ENCODE measurements at regions not wholly inside any gene's neighbourhood (a gene's known extent, or its start where the extent isn't known, plus 50 kb on each side); places are given as distances from the start of the nearest gene placed in this dataset.
"Not testable (repeated sequence)": the region's sequence is repeated elsewhere in the genome, so short reads cannot be mapped to it uniquely, and the experiment has no call there.

DNA sequence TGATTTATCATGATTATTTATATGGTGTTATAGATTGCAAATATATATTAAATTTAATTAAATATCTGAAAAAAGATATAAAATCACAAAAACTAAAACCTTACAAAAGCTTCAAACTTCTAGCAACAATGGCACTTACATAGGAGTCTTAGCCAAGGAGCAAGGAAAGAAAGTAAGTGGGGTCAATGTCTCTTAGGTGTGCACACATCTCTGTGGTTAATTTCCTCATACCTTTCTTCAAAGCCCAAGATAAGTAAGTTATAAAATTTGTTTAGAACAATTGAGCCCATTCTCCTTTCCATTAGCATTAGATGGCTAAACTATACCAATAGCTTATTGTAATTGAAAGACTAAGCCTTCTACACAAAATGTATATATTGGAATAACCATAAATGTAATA lies 161.6 kb upstream of the PDE4D start:
- no peak for ATAC-seq

DNA sequence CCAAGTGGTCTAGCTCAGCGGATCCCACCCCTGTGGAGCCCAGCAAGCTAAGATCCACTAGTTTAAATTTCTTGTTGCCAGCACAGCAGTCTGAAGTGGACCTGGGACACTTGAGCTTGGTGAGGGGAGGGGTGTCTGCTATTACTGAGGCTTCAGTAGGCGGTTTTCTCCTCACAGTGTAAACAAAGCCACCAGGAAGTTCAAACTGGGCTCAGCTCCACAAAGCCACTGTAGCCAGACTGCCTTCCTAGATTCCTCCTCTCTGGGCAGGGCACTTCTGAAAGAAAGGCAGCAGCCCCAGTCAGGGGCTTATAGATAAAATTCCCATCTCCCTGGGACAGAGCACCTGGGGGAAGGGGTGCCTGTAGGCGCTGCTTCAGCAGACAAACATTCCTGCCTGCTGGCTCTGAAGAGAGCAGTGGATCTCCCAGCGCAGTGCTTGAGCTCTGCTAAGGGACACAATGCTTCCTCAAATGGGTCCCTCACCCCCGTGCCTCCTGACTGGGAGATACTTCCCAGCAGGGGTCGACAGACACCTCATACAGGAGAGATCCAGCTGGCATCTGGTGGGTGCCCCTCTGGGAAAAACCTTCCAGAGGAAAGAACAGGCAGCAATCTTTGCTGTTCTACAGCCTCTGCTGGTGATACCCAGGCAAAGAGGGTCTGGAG lies 148.6 kb upstream of the PDE4D start:
- H3K36me3 Mint-ChIP-seq; DNase-seq; H3K27me3 Mint-ChIP-seq; H3K4me1 Mint-ChIP-seq; H3K9me3 Mint-ChIP-seq (ENCODE audit: low read depth); ATAC-seq; CTCF ChIA-PET; H3K27ac Mint-ChIP-seq; H3K4me3 Mint-ChIP-seq: not testable (repeated sequence)

More for the DNA sequence above, 161.6 kb upstream of the PDE4D start:
- Mint-ChIP-seq H3K9me3 (ENCODE audit: low read depth) (peaks cover 2% of the 10 kb centered on the region), H3K36me3 (no peaks in the 10 kb centered on the region), H3K4me1 (no peaks in the 10 kb centered on the region), H3K27ac (no peak overlapping the region), H3K27me3 (no peaks in the 10 kb centered on the region), H3K4me3 (no peak overlapping the region)
- CTCF ChIA-PET: no interaction called here
- DNase-seq: no peak

DNA sequence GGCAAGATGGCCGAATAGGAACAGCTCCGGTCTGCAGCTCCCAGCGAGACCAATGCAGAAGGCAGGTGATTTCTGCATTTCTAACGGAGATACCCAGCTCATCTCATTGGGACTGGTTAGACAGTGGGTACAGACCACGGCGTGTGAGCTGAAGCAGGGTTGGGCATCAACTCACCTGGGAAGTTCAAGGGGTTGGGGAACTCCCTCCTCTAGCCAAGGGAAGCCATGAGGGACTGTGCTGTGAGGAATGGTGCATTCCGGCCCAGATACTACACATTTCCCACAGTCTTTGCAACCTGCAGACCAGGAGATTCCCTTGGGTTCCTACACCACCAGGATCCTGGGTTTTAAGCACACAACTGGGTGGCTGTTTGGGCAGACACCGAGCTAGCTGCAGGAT lies 148.0 kb upstream of the PDE4D start:
- H3K27me3 Mint-ChIP-seq; ATAC-seq; H3K36me3 Mint-ChIP-seq; CTCF ChIA-PET; H3K27ac Mint-ChIP-seq; H3K9me3 Mint-ChIP-seq (ENCODE audit: low read depth); H3K4me3 Mint-ChIP-seq; DNase-seq; H3K4me1 Mint-ChIP-seq: not testable (repeated sequence)

DNA sequence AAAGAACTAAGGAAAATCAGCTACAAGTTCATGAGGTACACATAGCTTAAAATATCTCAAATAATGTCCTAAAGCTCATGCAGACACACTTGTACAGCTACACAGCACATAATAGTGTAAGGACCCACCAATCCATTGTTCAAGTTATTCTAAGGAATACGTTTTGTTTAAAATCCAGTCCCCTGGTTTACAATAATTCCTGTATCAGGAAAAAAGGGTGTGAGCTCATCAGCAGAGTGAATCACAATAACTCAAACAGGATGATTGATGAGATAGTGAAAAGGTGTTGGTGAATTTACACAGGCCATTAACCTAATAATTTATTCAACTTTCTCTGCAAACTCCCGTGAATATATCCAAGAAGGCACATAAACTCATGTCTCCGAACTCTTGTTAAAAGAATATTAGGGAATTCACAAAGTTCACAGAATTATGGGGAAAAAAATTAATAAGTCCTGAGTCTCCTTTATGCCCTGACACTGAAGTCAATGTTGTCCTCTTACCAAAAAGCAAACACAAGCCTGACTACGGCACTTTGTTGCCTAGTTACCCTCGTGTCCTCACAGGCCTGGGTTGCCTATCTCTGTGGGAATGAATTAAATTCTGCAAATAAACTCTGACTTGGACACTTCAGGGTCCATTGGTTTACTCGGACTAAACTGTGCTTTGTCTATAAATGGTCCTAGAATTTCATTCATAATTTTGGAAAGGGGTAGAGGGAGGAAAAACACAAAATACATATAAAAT lies 142.8 kb upstream of the PDE4D start:
- H3K4me3 Mint-ChIP-seq: no peak overlapping the region
- H3K36me3 Mint-ChIP-seq: no peaks in the 10 kb centered on the region
- no peaks in the 10 kb centered on the region for H3K4me1 Mint-ChIP-seq
- H3K27ac Mint-ChIP-seq: no peak overlapping the region
- DNase-seq (no peak), ATAC-seq (no peak)
- H3K9me3 Mint-ChIP-seq (ENCODE audit: low read depth): peaks cover 3% of the 10 kb centered on the region
- CTCF ChIA-PET: no interaction called here
- H3K27me3 Mint-ChIP-seq: no peaks in the 10 kb centered on the region

DNA sequence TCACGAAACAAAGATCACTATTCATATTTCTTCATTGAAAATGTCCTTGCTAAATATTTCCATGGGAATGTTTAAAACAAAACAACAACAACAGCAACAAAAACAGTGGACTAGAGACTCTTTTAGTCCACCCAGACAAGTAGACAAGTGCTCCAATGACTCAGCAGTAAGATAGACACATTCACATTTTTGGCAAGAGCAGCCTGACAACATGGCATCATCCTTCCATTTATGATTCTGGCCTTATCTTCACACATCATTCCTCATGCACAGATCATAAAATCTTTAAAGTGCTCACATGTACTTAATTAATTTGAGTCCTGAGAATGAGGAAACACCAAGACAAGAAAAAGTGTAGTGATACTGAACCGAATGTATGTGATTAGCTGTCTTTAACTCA lies 132.6 kb upstream of the PDE4D start:
- no peak for ATAC-seq
- no peak for DNase-seq
- no peaks in the 10 kb centered on the region for H3K36me3 Mint-ChIP-seq
- H3K27me3 Mint-ChIP-seq: no peaks in the 10 kb centered on the region
- H3K27ac Mint-ChIP-seq: no peak overlapping the region
- CTCF ChIA-PET: no interaction called here
- peaks cover 2% of the 10 kb centered on the region for H3K9me3 Mint-ChIP-seq (ENCODE audit: low read depth)
- H3K4me1 Mint-ChIP-seq: no peaks in the 10 kb centered on the region
- H3K4me3 Mint-ChIP-seq: no peak overlapping the region

DNA sequence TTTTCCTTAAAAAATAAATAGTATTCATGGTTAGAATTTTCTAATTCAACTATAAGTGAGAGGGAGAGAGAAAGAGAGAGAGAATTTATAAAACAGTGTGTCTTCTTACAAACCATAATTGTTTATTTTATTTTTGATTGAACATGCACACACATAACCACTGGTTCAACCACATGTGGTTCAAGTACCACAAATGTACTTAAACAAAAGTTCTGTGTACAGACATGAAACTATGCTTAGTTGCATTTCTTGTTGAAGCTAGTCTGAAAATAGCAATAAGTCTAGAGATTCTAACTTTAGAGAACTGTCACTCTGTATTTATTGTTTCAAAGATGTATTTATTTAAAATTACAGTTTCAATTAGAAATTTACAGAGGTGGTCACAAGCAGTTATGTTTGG lies 130.6 kb upstream of the PDE4D start:
- CTCF ChIA-PET: no interaction called here
- Mint-ChIP-seq H3K36me3 (no peaks in the 10 kb centered on the region), H3K27me3 (no peaks in the 10 kb centered on the region), H3K4me1 (no peaks in the 10 kb centered on the region), H3K27ac (no peak overlapping the region), H3K9me3 (ENCODE audit: low read depth) (peaks cover 2% of the 10 kb centered on the region), H3K4me3 (no peak overlapping the region)
- DNase-seq (no peak), ATAC-seq (no peak)

DNA sequence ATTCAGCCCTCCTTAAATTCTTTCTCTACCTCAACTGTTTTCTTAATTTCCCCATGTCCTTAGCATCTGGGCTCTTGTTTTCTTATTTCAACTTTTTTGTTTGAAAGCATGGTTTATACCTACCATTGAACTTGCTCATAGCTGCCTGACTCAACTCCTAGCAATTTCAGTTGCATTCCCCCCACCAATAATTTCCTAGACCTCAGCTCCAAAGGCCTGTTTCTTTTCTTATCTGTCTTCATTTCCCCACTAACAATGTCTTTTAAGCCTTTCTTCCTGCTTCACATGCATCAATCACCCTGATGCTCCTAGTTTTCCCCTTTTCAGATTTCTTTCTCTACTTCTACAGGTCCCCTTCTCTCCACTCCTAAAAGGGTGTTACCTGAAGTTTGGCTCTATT lies 129.7 kb upstream of the PDE4D start:
- Mint-ChIP-seq H3K4me1 (no peaks in the 10 kb centered on the region), H3K36me3 (no peaks in the 10 kb centered on the region), H3K9me3 (ENCODE audit: low read depth) (peaks cover 2% of the 10 kb centered on the region), H3K4me3 (no peak overlapping the region), H3K27me3 (no peaks in the 10 kb centered on the region), H3K27ac (no peak overlapping the region)
- no peak for ATAC-seq
- CTCF ChIA-PET: no interaction called here
- DNase-seq: no peak

DNA sequence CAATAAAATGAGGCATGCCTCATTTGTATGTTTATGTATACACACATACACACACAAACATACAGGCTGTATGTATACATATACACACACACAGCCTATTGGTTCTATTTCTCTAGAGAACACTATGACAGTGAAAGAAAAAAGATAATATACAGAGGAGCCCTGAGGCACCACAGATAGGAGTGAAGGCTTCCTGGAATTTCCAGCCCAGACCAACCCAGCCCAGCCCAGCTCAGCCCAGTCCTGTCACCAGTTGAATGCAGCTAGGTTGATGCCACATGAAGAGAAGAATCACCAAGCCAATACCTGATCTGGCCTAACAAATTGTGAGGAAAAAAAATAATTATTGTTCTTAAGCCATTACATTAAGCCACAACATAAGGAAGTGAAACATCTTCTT lies 126.9 kb upstream of the PDE4D start:
- Mint-ChIP-seq H3K4me3 (no peak overlapping the region), H3K9me3 (ENCODE audit: low read depth) (no peaks in the 10 kb centered on the region), H3K27me3 (no peaks in the 10 kb centered on the region), H3K27ac (no peak overlapping the region), H3K36me3 (no peaks in the 10 kb centered on the region), H3K4me1 (no peaks in the 10 kb centered on the region)
- no peak for ATAC-seq
- CTCF ChIA-PET: no interaction called here
- no peak for DNase-seq

DNA sequence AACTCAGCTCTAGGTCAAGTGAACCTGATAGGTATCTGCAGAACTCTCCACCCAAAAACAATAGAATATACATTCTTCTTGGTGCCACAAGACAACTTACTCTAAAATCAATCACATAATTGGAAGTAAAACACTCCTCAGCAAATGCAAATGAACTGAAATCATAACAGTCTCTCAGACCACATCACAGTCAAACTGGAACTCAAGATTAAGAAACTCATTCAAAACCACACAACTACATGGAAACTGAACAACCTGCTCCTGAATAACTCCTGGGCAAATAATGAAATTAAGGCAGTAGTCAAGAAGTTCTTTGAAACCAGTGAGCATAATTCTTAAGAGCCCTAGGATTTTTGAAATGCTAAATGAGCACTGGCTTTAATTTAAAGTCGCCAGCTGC lies 125.4 kb upstream of the PDE4D start:
- H3K36me3 Mint-ChIP-seq; CTCF ChIA-PET; H3K9me3 Mint-ChIP-seq (ENCODE audit: low read depth); H3K27me3 Mint-ChIP-seq; H3K4me3 Mint-ChIP-seq; ATAC-seq; DNase-seq; H3K4me1 Mint-ChIP-seq; H3K27ac Mint-ChIP-seq: not testable (repeated sequence)

DNA sequence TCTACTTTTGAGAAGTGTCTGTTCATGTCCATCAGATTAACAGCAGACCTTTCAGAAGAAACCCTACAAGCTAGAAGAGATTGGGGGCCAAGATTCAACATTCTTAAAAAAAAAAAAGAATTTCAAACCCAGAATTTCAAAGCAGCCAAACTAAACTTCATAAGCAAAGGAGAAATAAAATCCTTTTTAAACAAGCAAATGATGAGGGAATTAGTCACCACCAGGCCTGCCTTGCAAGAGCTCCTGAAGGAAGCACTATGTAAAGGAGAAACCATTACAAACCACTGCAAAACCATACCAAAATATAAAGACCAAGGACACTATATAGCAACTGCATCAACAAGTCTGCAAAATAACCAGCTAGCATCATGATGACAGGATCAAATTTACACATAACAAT lies 124.6 kb upstream of the PDE4D start:
- Mint-ChIP-seq H3K9me3 (ENCODE audit: low read depth) (no peaks in the 10 kb centered on the region), H3K36me3 (no peaks in the 10 kb centered on the region), H3K4me3 (no peak overlapping the region), H3K4me1 (no peaks in the 10 kb centered on the region), H3K27me3 (no peaks in the 10 kb centered on the region), H3K27ac (no peak overlapping the region)
- ATAC-seq (no peak), DNase-seq (no peak)
- CTCF ChIA-PET: no interaction called here

DNA sequence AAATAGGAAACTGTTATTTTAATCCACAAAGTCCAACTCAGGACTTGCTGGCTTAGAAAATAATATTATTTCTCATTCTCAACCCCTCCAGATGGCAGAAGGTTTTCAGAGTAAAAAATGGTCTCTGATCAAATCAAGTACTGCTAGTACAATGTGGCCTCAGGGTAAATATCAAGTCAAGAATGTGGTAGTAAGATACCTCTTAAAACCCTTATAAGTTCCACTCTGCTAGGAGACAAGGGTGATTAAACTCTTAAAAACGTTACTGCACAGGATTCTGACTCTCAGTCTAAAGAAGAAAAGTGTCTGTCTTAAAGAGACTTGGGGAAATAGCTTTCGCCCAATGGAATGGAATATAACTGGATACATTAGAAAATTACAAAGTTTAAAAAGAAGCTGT lies 120.8 kb upstream of the PDE4D start:
- Mint-ChIP-seq H3K9me3 (ENCODE audit: low read depth) (no peaks in the 10 kb centered on the region), H3K27me3 (no peaks in the 10 kb centered on the region), H3K27ac (no peak overlapping the region), H3K4me3 (no peak overlapping the region), H3K36me3 (no peaks in the 10 kb centered on the region), H3K4me1 (no peaks in the 10 kb centered on the region)
- CTCF ChIA-PET: no interaction called here
- no peak for ATAC-seq
- DNase-seq: no peak

DNA sequence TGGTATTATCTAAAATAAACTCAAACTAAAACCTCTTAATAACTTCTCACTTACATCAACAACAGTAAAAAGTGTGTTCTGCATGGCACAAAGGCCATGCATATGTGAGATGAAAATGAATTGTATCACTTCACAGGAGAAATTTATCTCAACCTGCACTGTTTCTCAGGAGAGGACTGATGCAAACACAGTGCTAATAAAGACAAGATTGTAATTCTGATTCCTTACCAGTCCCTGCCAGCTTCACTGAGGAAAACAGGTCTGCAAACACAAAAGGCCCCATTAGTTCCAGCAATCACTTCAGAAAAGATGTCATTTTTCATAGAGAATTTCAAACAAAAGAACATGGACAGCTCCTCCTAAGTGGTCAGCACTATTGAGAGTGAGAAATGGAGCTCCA lies 117.3 kb upstream of the PDE4D start:
- ATAC-seq (no peak), DNase-seq (no peak)
- H3K9me3 Mint-ChIP-seq (ENCODE audit: low read depth): no peaks in the 10 kb centered on the region
- H3K36me3 Mint-ChIP-seq: no peaks in the 10 kb centered on the region
- CTCF ChIA-PET: no interaction called here
- H3K27me3 Mint-ChIP-seq: no peaks in the 10 kb centered on the region
- H3K4me3 Mint-ChIP-seq: no peak overlapping the region
- H3K27ac Mint-ChIP-seq: no peak overlapping the region
- no peaks in the 10 kb centered on the region for H3K4me1 Mint-ChIP-seq

DNA sequence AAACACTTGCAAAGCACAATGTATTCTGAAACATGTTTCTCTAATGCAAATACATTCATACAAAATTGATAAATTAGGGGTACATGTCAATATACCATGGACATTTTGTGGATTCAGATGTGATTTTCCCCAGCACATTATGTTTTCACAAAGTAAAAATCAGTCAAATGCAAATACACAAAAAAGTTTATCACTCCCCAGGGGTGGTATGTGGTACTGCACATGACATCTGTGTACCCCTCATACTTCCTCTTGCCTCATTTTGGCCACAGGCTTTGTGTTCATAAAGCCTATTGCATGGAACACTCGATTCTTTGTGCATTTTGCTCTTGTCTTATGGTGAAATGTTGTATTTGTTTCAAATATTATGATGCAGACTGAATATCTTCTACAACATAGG lies 116.8 kb upstream of the PDE4D start:
- no peaks in the 10 kb centered on the region for H3K36me3 Mint-ChIP-seq
- no peaks in the 10 kb centered on the region for H3K4me1 Mint-ChIP-seq
- H3K27me3 Mint-ChIP-seq: no peaks in the 10 kb centered on the region
- H3K4me3 Mint-ChIP-seq: no peak overlapping the region
- no peaks in the 10 kb centered on the region for H3K9me3 Mint-ChIP-seq (ENCODE audit: low read depth)
- no peak for ATAC-seq
- H3K27ac Mint-ChIP-seq: no peak overlapping the region
- CTCF ChIA-PET: no interaction called here
- no peak for DNase-seq

DNA sequence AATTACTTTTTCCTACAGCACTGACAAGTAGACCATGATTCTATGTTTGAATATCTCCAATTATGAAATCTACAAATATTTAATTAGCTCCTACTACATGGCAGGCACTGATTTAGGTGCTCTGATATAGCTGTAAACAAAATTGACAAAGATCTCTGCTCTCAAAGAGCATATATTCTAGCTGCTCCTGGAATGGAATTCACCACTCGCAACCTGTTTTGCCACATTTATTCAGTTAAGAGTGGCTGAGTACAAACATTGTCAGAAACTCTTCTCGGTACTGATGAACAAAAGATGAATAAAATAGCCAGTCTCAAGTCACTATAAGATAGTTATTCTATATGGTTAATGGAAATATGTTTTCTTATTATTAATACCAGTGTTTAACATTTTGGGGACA lies 114.2 kb upstream of the PDE4D start:
- no peaks in the 10 kb centered on the region for H3K9me3 Mint-ChIP-seq (ENCODE audit: low read depth)
- H3K27me3 Mint-ChIP-seq: no peaks in the 10 kb centered on the region
- no peak overlapping the region for H3K27ac Mint-ChIP-seq
- no peak for DNase-seq
- CTCF ChIA-PET: no interaction called here
- no peak for ATAC-seq
- H3K4me3 Mint-ChIP-seq: no peak overlapping the region
- H3K36me3 Mint-ChIP-seq: no peaks in the 10 kb centered on the region
- H3K4me1 Mint-ChIP-seq: no peaks in the 10 kb centered on the region

DNA sequence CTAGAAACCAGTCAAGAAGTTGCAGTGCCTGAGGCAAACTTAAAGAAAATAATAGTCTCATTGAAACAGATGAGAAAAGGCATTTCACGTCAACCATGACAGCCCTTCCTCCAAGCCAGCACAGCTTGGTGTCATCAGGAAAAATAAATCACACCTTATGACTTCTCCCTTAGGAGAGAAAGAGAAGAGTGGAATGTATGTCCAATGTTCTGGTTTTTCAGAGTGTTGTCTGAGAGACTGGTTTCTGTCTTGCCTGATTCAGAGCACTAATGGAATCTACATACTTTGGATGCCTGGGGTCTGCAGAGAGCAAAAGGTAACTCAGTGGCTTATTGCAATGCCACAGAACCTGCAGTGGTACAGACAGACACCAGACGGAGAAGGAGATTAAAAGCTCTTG lies 105.5 kb upstream of the PDE4D start:
- H3K27me3 Mint-ChIP-seq: no peaks in the 10 kb centered on the region
- no peak overlapping the region for H3K4me3 Mint-ChIP-seq
- CTCF ChIA-PET: no interaction called here

More for the DNA sequence above, 105.5 kb upstream of the PDE4D start:
- ATAC-seq (no peak), DNase-seq (no peak)
- no peak overlapping the region for H3K27ac Mint-ChIP-seq
- H3K4me1 Mint-ChIP-seq: no peaks in the 10 kb centered on the region
- H3K36me3 Mint-ChIP-seq: no peaks in the 10 kb centered on the region
- H3K9me3 Mint-ChIP-seq (ENCODE audit: low read depth): peaks cover 2% of the 10 kb centered on the region
